Keratinocyte (primary cell): ENCODE measurements at regions not wholly inside any gene's neighbourhood (a gene's known extent, or its start where the extent isn't known, plus 50 kb on each side); places are given as distances from the start of the nearest gene placed in this dataset.

Source experiments
- EZH2 ChIP-seq: IDR thresholded peaks from one replicate; pipeline ENCODE4 v1.6.1; 2012; ENCODE audit warnings: inconsistent platforms, mild to moderate bottlenecking, low read length, moderate library complexity
- TF ChIP-seq, protein P1 (sequence below), 3 experiments: IDR thresholded peaks in 1 of 3; conservative IDR thresholded peaks in 1 of 3; optimal IDR thresholded peaks in 1 of 3; 2 replicates in 2 of 3; 3 replicates in 1 of 3; pipeline versions ENCODE3 to v1.5.1; 2011; ENCODE audit warnings: low read length in 3 of 3, mild to moderate bottlenecking in 3 of 3, moderate library complexity in 2 of 3, control low read depth in 1 of 3, inconsistent platforms in 1 of 3; ENCODE audit not compliant: insufficient read depth in 2 of 3; ENCODE audit errors: extremely low read depth in 1 of 3

DNA sequence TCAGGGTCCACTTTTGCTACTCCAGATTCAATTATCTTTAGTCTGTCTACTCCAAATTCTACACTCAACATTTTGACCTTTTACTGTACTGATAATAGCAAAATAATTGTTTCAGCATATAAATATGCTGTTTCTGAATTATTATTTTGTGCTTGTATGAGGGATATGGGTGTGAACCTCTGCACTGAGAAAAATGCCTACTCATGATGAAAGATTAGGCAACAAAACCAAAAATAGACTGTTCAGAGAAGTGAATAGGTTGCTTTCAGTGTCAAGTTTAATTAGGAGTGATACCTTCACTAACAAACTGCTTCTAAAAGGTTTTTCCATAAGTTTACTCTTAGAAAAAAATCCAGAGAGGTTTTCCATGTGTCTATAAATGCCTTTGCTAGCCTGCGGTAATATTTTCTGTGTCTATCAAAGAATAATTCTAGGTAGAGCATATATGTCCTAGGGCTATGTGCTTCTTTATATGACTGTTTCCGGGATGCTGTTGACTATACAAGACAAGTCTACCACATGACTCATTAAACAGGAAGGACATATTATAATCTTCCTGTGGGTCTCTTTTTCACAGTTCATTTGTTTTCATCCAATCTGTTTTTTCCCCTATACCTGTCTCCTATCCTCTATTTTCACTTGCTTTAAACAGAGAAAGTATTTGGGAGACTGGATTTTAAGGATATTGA, 218.5 kb upstream of the TTC14 start:
- TF ChIP-seq, protein P1, sequence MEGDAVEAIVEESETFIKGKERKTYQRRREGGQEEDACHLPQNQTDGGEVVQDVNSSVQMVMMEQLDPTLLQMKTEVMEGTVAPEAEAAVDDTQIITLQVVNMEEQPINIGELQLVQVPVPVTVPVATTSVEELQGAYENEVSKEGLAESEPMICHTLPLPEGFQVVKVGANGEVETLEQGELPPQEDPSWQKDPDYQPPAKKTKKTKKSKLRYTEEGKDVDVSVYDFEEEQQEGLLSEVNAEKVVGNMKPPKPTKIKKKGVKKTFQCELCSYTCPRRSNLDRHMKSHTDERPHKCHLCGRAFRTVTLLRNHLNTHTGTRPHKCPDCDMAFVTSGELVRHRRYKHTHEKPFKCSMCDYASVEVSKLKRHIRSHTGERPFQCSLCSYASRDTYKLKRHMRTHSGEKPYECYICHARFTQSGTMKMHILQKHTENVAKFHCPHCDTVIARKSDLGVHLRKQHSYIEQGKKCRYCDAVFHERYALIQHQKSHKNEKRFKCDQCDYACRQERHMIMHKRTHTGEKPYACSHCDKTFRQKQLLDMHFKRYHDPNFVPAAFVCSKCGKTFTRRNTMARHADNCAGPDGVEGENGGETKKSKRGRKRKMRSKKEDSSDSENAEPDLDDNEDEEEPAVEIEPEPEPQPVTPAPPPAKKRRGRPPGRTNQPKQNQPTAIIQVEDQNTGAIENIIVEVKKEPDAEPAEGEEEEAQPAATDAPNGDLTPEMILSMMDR (optimal IDR thresholded peaks at IDR 0.05 in 1 of 3, IDR thresholded peaks at IDR 0.05 in 1 of 3, conservative IDR thresholded peaks at IDR 0.05 in 1 of 3; ENCODE audit: extremely low read depth in 1 of 3, insufficient read depth in 2 of 3, low read length in 3 of 3), result no peak
- TF ChIP-seq EZH2, result no peak
